H1 (cell line): ENCODE measurements at regions not wholly inside any gene's neighbourhood (a gene's known extent, or its start where the extent isn't known, plus 50 kb on each side); places are given as distances from the start of the nearest gene placed in this dataset.

Experiments used
- CTCF ChIA-PET: fragments of 300-600 bp; sonication (Branson Sonifier 250); formaldehyde crosslinking; loops from one replicate; lab custom pipeline; 2021; ENCODE audit not compliant: partially characterized antibody; lab: Charles Lee
- POLR2A ChIA-PET: fragments of 300-600 bp; sonication (Branson Sonifier 250); formaldehyde crosslinking; loops from one replicate; lab custom pipeline; 2021; ENCODE audit warnings: inconsistent platforms; ENCODE audit not compliant: partially characterized antibody; lab: Charles Lee
- DNase-seq, 2 experiments: peaks; one replicate each; pipeline versions ENCODE4 v3.0.0 to v3.0.0-alpha.2; 2010 to 2022; ENCODE audit warnings: low spot score in 2 of 2, low read depth in 1 of 2, mixed read lengths in 1 of 2
- FAIRE-seq: peaks from 2 replicates; lab custom pipeline; 2011; peaks lifted over from hg19 to GRCh38; lab: Jason Lieb, UNC
- H2AFZ ChIP-seq: 2 replicates; pipeline ENCODE4 v1.8.1; 2012; ENCODE audit warnings: low read length, inconsistent platforms
- H2AK5ac ChIP-seq: 2 replicates; pipeline ENCODE4 v1.6.1; 2013; ENCODE audit warnings: low read depth, low read length
- H2BK120ac ChIP-seq: replicated peaks from 2 replicates; pipeline ENCODE3; 2013; ENCODE audit warnings: low read depth, low read length, inconsistent platforms
- H2BK12ac ChIP-seq: 2 replicates; pipeline ENCODE4 v1.6.1; 2013; ENCODE audit warnings: low read depth, low read length
- H2BK15ac ChIP-seq: 2 replicates; pipeline ENCODE4 v1.6.1; 2013; ENCODE audit warnings: low read length
- H2BK20ac ChIP-seq: 2 replicates; pipeline ENCODE4 v1.6.1; 2013; ENCODE audit warnings: low read length
- H2BK5ac ChIP-seq: 2 replicates; pipeline ENCODE4 v1.6.1; 2013; ENCODE audit warnings: low read depth, low read length
- H3K14ac ChIP-seq: 2 replicates; pipeline ENCODE4 v1.6.1; 2013; ENCODE audit warnings: inconsistent platforms; ENCODE audit not compliant: insufficient read length
- H3K18ac ChIP-seq: 2 replicates; pipeline ENCODE4 v1.6.1; 2013; ENCODE audit warnings: low read length; ENCODE audit errors: extremely low read depth
- H3K23ac ChIP-seq: 2 replicates; pipeline ENCODE4 v1.6.1; 2013; ENCODE audit warnings: inconsistent platforms; ENCODE audit not compliant: insufficient read length
- H3K23me2 ChIP-seq: 2 replicates; pipeline ENCODE4 v1.6.1; 2013; ENCODE audit warnings: low read depth, low read length
- H3K27ac ChIP-seq: 2 replicates; pipeline ENCODE4 v1.6.1; 2011; ENCODE audit warnings: low read depth, low read length, inconsistent platforms
- H3K27me3 ChIP-seq, 4 experiments: replicated peaks in 1 of 4; 1 replicate in 1 of 4; 2 replicates in 3 of 4; pipeline versions ENCODE4 v1.6.1 to v1.8.1; 2011 to 2013; ENCODE audit warnings: low read length in 3 of 4, mild to moderate bottlenecking in 3 of 4, inconsistent platforms in 2 of 4, mixed read lengths in 2 of 4, moderate library complexity in 1 of 4; ENCODE audit not compliant: control insufficient read depth in 3 of 4, insufficient read depth in 3 of 4; ENCODE audit errors: extremely low read depth in 1 of 4
- H3K36me3 ChIP-seq, 4 experiments: 2 replicates each; pipeline versions ENCODE4 v1.6.1 to v1.8.1; 2011 to 2013; ENCODE audit warnings: mild to moderate bottlenecking in 4 of 4, low read length in 3 of 4, moderate library complexity in 2 of 4, control low read depth in 1 of 4, inconsistent platforms in 1 of 4; ENCODE audit not compliant: insufficient read depth in 4 of 4, control insufficient read depth in 2 of 4
- H3K4ac ChIP-seq: replicated peaks from 2 replicates; pipeline ENCODE3; 2013; ENCODE audit warnings: low read length, low read depth, mixed read lengths, inconsistent platforms; ENCODE audit not compliant: insufficient read length
- H3K4me1 ChIP-seq, 4 experiments: replicated peaks in 1 of 4; 1 replicate in 1 of 4; 2 replicates in 3 of 4; pipeline versions ENCODE4 v1.6.1 to v1.8.1; 2011 to 2013; ENCODE audit warnings: low read length in 3 of 4, inconsistent platforms in 2 of 4, mixed read lengths in 1 of 4; ENCODE audit not compliant: insufficient read depth in 4 of 4, control insufficient read depth in 3 of 4
- H3K4me2 ChIP-seq, 2 experiments: 2 replicates each; pipeline versions ENCODE4 v1.6.1 to v1.8.1; 2011 to 2013; ENCODE audit warnings: low read depth in 2 of 2, low read length in 2 of 2, control low read depth in 1 of 2, inconsistent platforms in 1 of 2, mild to moderate bottlenecking in 1 of 2; ENCODE audit not compliant: insufficient read depth in 1 of 2
- H3K4me3 ChIP-seq, 4 experiments: fragments of 200-600, 300-600 bp in 1 of 4; sonication (generic), shearing (Covaris generic), sonication (Bioruptor Twin) in 1 of 4; 2 replicates each; pipeline versions ENCODE4 v1.5.1 to v1.8.1; 2011 to 2016; ENCODE audit warnings: low read length in 4 of 4, low read depth in 3 of 4, control low read depth in 2 of 4, inconsistent platforms in 2 of 4, mild to moderate bottlenecking in 2 of 4, mixed read lengths in 1 of 4, moderate library complexity in 1 of 4; ENCODE audit not compliant: insufficient read depth in 2 of 4; ENCODE audit errors: extremely low read depth in 1 of 4
- H3K56ac ChIP-seq: replicated peaks from 2 replicates; pipeline ENCODE3; 2013; ENCODE audit warnings: low read depth, mild to moderate bottlenecking, mixed read lengths, low read length, inconsistent platforms; ENCODE audit not compliant: insufficient read length
- H3K79me1 ChIP-seq: 2 replicates; pipeline ENCODE4 v1.6.1; 2013; ENCODE audit warnings: low read depth, low read length, control low read depth
- H3K79me2 ChIP-seq, 2 experiments: 2 replicates each; pipeline versions ENCODE4 v1.6.1 to v1.8.1; 2012 to 2013; ENCODE audit warnings: low read length in 2 of 2, mild to moderate bottlenecking in 2 of 2, inconsistent platforms in 1 of 2; ENCODE audit not compliant: insufficient read depth in 2 of 2, control insufficient read depth in 1 of 2
- H3K9ac ChIP-seq, 4 experiments: replicated peaks in 1 of 4; 1 replicate in 1 of 4; 2 replicates in 3 of 4; pipeline versions ENCODE4 v1.6.1 to v1.8.1; 2011 to 2013; ENCODE audit warnings: low read depth in 3 of 4, low read length in 3 of 4, control low read depth in 2 of 4, mild to moderate bottlenecking in 2 of 4, moderate library complexity in 2 of 4, inconsistent platforms in 1 of 4; ENCODE audit errors: extremely low read depth in 1 of 4
- H3K9me3 ChIP-seq, 2 experiments: 2 replicates each; pipeline versions ENCODE4 v1.6.1 to v1.8.1; 2012 to 2013; ENCODE audit warnings: mild to moderate bottlenecking in 2 of 2, moderate library complexity in 2 of 2, control low read depth in 1 of 2, inconsistent platforms in 1 of 2, low read depth in 1 of 2, low read length in 1 of 2, mixed read lengths in 1 of 2; ENCODE audit not compliant: insufficient read depth in 2 of 2
- H4K20me1 ChIP-seq, 2 experiments: replicated peaks in 1 of 2; 2 replicates each; pipeline versions ENCODE3 to v1.8.1; 2011 to 2013; ENCODE audit warnings: inconsistent platforms in 2 of 2, low read length in 2 of 2, mild to moderate bottlenecking in 1 of 2; ENCODE audit not compliant: insufficient read depth in 2 of 2, control insufficient read depth in 1 of 2
- H4K5ac ChIP-seq: 2 replicates; pipeline ENCODE4 v1.6.1; 2013; ENCODE audit warnings: low read length, low read depth, mixed read lengths, inconsistent platforms; ENCODE audit not compliant: insufficient read length
- H4K8ac ChIP-seq: 2 replicates; pipeline ENCODE4 v1.8.0; 2013; ENCODE audit warnings: mild to moderate bottlenecking, moderate library complexity, low read length, inconsistent platforms; ENCODE audit not compliant: insufficient read depth; ENCODE audit errors: extremely low read depth
- H4K91ac ChIP-seq: replicated peaks from 2 replicates; pipeline ENCODE3; 2013; ENCODE audit warnings: low read length, mixed read lengths, inconsistent platforms; ENCODE audit not compliant: insufficient read length
- CBX5 ChIP-seq: fragments of 300-800, 300-1000 bp; sonication (generic); IDR thresholded peaks from 2 replicates; pipeline ENCODE4 v1.7.1; 2016; ENCODE audit warnings: antibody characterized with exemption, low read length, low read depth
- CHD1 ChIP-seq: IDR thresholded peaks from 2 replicates; pipeline ENCODE4 v1.6.1; 2012; ENCODE audit warnings: low read depth, low read length, improper control_type of control experiment
- EGR1 ChIP-seq: IDR thresholded peaks from 2 replicates; pipeline ENCODE4 v1.6.1; 2011; ENCODE audit warnings: low read depth, low read length, borderline replicate concordance
- EP300 ChIP-seq, 2 experiments: IDR thresholded peaks; 1 replicate in 1 of 2; 2 replicates in 1 of 2; pipeline ENCODE4 v1.6.1; 2011 to 2012; ENCODE audit warnings: low read depth in 2 of 2, low read length in 2 of 2, mild to moderate bottlenecking in 2 of 2, borderline replicate concordance in 1 of 2, inconsistent platforms in 1 of 2, moderate library complexity in 1 of 2
- HDAC6 ChIP-seq: IDR thresholded peaks from one replicate; pipeline ENCODE4 v1.7.1; 2012; ENCODE audit warnings: low read depth, mild to moderate bottlenecking, inconsistent platforms, low read length, moderate library complexity
- KDM5A ChIP-seq: fragments of 200-600 bp; IDR thresholded peaks from 2 replicates; pipeline ENCODE4 v1.7.1; 2012; ENCODE audit warnings: mild to moderate bottlenecking, low read length, inconsistent platforms, mixed read lengths
- NANOG ChIP-seq: IDR thresholded peaks from 2 replicates; pipeline ENCODE4 v1.6.1; 2011; ENCODE audit warnings: low read length, low read depth, mild to moderate bottlenecking, inconsistent platforms; ENCODE audit not compliant: insufficient read depth, poor library complexity, severe bottlenecking
- POLR2A ChIP-seq, 2 experiments: IDR thresholded peaks; 1 replicate in 1 of 2; 2 replicates in 1 of 2; pipeline ENCODE4 v1.6.1; 2011; ENCODE audit warnings: low read depth in 2 of 2, low read length in 2 of 2, mild to moderate bottlenecking in 2 of 2; ENCODE audit errors: control extremely low read depth in 1 of 2
- POU5F1 ChIP-seq: IDR thresholded peaks from 2 replicates; pipeline ENCODE4 v1.6.1; 2011; ENCODE audit warnings: low read depth, mild to moderate bottlenecking, low read length, moderate library complexity
- RFX5 ChIP-seq: IDR thresholded peaks from 2 replicates; pipeline ENCODE4 v1.6.1; 2011; ENCODE audit warnings: low read depth, low read length, improper control_type of control experiment, borderline replicate concordance
- SIRT6 ChIP-seq: IDR thresholded peaks from one replicate; pipeline ENCODE4 v1.7.1; 2012; ENCODE audit warnings: low read length, inconsistent platforms
- SIX5 ChIP-seq: IDR thresholded peaks from 2 replicates; pipeline ENCODE4 v1.6.1; 2011; ENCODE audit warnings: mild to moderate bottlenecking, low read depth, low read length
- SP1 ChIP-seq: IDR thresholded peaks from 2 replicates; pipeline ENCODE4 v1.6.1; 2011; ENCODE audit warnings: low read depth, low read length
- TBP ChIP-seq: IDR thresholded peaks from 2 replicates; pipeline ENCODE4 v1.6.1; 2011; ENCODE audit warnings: low read depth, low read length, improper control_type of control experiment
- WGBS, 2 experiments: shearing (Covaris generic) in 1 of 2; methylation state at CpG; one replicate each; pipeline versions ENCODE4 v1.1.6 to v1.1.7; 2013 to 2015; ENCODE audit warnings: low lambda C conversion rate in 2 of 2, mixed read lengths in 2 of 2, inconsistent platforms in 1 of 2, low coverage in 1 of 2, missing lambda C conversion rate in 1 of 2; ENCODE audit not compliant: insufficient replicate concordance in 2 of 2, insufficient coverage in 1 of 2, insufficient read length in 1 of 2; ENCODE audit errors: extremely low coverage in 1 of 2, missing lambda C conversion rate in 1 of 2; 5-methylcytosine and 5-hydroxymethylcytosine counted together

DNA sequence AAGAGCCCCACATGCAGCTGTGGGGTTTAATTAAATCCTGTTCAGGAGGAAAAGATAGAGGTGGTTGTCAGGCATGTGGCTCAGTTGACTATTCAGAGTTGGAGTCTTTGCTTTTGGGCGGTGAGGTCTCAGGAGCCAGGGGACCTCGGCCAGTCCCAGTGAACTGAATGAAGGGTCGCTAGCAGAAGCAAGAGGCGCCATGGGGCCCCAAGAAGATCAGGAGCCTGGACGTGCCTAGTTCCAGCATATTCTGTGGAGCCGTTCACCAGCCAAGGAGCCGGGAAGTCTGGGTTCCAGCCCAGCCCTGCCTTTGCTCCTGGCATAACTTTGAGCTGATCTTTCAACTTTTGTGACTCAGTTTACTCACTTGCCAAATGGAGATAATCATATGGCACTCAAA lies 217.7 kb upstream of the IRF2BP2 start:
- Histone ChIP-seq H3K4me2 (no peak overlapping the region), H4K20me1 (no peaks in the 10 kb centered on the region), H4K91ac (no peak overlapping the region), H4K5ac (no peak overlapping the region), H3K27me3 (no peaks in the 10 kb centered on the region), H3K4me3 (no peak overlapping the region), H3K23ac (no peak overlapping the region), H3K56ac (no peak overlapping the region), H3K4me1 (no peaks in the 10 kb centered on the region), H3K79me1 (no peaks in the 10 kb centered on the region), H2BK5ac (no peak overlapping the region), H2AFZ (no peak overlapping the region), H3K4ac (no peak overlapping the region), H2AK5ac (no peak overlapping the region), H3K27ac (no peak overlapping the region), H3K14ac (no peak overlapping the region), H3K9ac (no peak overlapping the region), H3K23me2 (no peaks in the 10 kb centered on the region), H2BK20ac (no peak overlapping the region), H2BK120ac (no peak overlapping the region), H2BK15ac (no peak overlapping the region), H3K36me3 (no peaks in the 10 kb centered on the region), H3K18ac (no peak overlapping the region), H3K9me3 (no peaks in the 10 kb centered on the region), H3K79me2 (no peaks in the 10 kb centered on the region), H4K8ac (no peak overlapping the region), H2BK12ac (no peak overlapping the region)
- CTCF ChIA-PET: interaction anchor here (1.0 to 1.8 kb wide), 2 partner anchors 49 to 256 kb away, joined by 3 to 5 read pairs; no protein-coding TSS in a partner anchor
- WGBS, 2 experiments: 95% methylated on average over 7 of the region's 7 CpGs; no CpG with 5 or more reads in 1 of the 2 experiments
- no peak for FAIRE-seq
- POLR2A ChIA-PET: no interaction called here
- DNase-seq: no peak
- no peak for TF ChIP-seq SIX5
- TF ChIP-seq POU5F1: no peak
- TF ChIP-seq RFX5: no peak
- TF ChIP-seq CHD1: no peak
- no peak for TF ChIP-seq CBX5
- TF ChIP-seq NANOG: no peak
- no peak for TF ChIP-seq HDAC6
- TF ChIP-seq KDM5A: no peak
- no peak for TF ChIP-seq SP1
- no peak for TF ChIP-seq TBP
- TF ChIP-seq EGR1: no peak
- TF ChIP-seq POLR2A (IDR thresholded peaks at IDR 0.05; ENCODE audit: control extremely low read depth in 1 of 2, low read depth in 2 of 2, low read length in 2 of 2): no peak
- no peak for TF ChIP-seq SIRT6
- no peak for TF ChIP-seq EP300 (IDR thresholded peaks at IDR 0.05; ENCODE audit: borderline replicate concordance in 1 of 2, low read depth in 2 of 2, low read length in 2 of 2)
